ENCODE measurements at regions not wholly inside any gene's neighbourhood (a gene's known extent, or its start where the extent isn't known, plus 50 kb on each side); places are given as distances from the start of the nearest gene placed in this dataset.

DNA sequence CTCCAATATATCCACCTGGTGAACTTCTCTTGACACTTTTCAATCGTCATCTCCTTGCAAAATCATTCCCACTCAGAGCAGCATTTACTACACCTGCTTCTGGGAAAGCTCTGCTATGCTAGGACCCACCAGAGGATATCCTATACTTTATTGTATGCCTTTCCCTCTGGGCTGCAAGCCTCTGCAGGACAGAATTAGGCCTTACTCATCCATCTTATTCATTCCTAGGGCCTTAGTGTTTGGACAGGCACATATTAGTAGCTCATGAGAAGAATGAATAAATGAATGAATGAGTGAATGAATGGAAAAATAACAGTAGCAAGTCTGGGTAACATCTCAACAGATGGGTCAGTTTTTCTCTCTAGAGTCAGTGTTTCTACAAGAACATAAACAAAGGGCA is 216.1 kb downstream of the MAFB start:
- no peaks in the 10 kb centered on the region for H3K27me3 ChIP-seq (ENCODE audit: insufficient read depth, low read length)
- no peak overlapping the region for H2AFZ ChIP-seq (ENCODE audit: low read length)
- H3K36me3 ChIP-seq (ENCODE audit: insufficient read depth, low read length), result no peaks in the 10 kb centered on the region
- H3K4me2 ChIP-seq (ENCODE audit: low read length), result no peak overlapping the region
- TF ChIP-seq, protein P1, sequence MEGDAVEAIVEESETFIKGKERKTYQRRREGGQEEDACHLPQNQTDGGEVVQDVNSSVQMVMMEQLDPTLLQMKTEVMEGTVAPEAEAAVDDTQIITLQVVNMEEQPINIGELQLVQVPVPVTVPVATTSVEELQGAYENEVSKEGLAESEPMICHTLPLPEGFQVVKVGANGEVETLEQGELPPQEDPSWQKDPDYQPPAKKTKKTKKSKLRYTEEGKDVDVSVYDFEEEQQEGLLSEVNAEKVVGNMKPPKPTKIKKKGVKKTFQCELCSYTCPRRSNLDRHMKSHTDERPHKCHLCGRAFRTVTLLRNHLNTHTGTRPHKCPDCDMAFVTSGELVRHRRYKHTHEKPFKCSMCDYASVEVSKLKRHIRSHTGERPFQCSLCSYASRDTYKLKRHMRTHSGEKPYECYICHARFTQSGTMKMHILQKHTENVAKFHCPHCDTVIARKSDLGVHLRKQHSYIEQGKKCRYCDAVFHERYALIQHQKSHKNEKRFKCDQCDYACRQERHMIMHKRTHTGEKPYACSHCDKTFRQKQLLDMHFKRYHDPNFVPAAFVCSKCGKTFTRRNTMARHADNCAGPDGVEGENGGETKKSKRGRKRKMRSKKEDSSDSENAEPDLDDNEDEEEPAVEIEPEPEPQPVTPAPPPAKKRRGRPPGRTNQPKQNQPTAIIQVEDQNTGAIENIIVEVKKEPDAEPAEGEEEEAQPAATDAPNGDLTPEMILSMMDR (IDR thresholded peaks at IDR 0.05; ENCODE audit: low read length), result no peak
- TF ChIP-seq EZH2 (IDR thresholded peaks at IDR 0.05; ENCODE audit: borderline replicate concordance, low read length), result no peak
- no peaks in the 10 kb centered on the region for H3K9me2 ChIP-seq (ENCODE audit: low read depth, low read length)
- H3K9me3 ChIP-seq (ENCODE audit: low read length), result no peaks in the 10 kb centered on the region
- H4K20me1 ChIP-seq (ENCODE audit: insufficient read depth, low read length), result no peaks in the 10 kb centered on the region
- H3K9ac ChIP-seq (ENCODE audit: low read length), result no peak overlapping the region
- no peak overlapping the region for H3K27ac ChIP-seq (ENCODE audit: low read depth, low read length, poor library complexity, severe bottlenecking)
- peaks cover 42% of the 10 kb centered on the region for H3K4me1 ChIP-seq (ENCODE audit: insufficient read depth, low read length, severe bottlenecking)
- no peak overlapping the region for H3K4me3 ChIP-seq (ENCODE audit: low read depth, low read length, poor library complexity, severe bottlenecking)
- H3F3A ChIP-seq (ENCODE audit: insufficient read depth, low read length), result no peaks in the 10 kb centered on the region
- no peaks in the 10 kb centered on the region for H3K79me2 ChIP-seq (ENCODE audit: insufficient read depth, low read length)

DNA sequence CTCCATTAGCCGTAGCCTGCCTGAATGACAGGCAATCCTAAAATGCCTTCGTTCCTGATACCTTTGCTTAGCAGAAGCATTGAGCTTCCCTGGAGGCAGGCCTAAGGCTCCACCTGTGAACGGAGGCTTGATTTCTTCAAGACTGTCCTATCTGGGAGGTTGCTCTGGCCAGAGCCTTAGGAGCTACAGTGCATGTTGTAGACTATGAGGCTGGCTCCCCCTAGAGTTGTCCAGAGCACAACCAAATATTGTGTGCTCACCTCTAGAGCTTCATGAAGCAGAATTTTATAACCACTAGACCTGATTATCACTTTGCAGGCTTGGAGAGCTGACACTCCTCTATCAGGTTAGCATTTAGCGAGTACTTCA is 217.8 kb downstream of the MAFB start:
- H4K20me1 ChIP-seq (ENCODE audit: insufficient read depth, low read length), result no peaks in the 10 kb centered on the region
- TF ChIP-seq, protein P1 (IDR thresholded peaks at IDR 0.05; ENCODE audit: low read length), result peak; percentile 77
- no peak for TF ChIP-seq EZH2 (IDR thresholded peaks at IDR 0.05; ENCODE audit: borderline replicate concordance, low read length)
- H3K27me3 ChIP-seq (ENCODE audit: insufficient read depth, low read length), result no peaks in the 10 kb centered on the region
- H3K9me2 ChIP-seq (ENCODE audit: low read depth, low read length), result no peaks in the 10 kb centered on the region
- peak overlapping the region; percentile 93 for H3K27ac ChIP-seq (ENCODE audit: low read depth, low read length, poor library complexity, severe bottlenecking)
- H3K9me3 ChIP-seq (ENCODE audit: low read length), result no peaks in the 10 kb centered on the region
- no peaks in the 10 kb centered on the region for H3F3A ChIP-seq (ENCODE audit: insufficient read depth, low read length)
- no peak overlapping the region; the same call in 1 of the 2 replicates for H3K9ac ChIP-seq (ENCODE audit: low read length)
- H3K4me1 ChIP-seq (ENCODE audit: insufficient read depth, low read length, severe bottlenecking), result peaks cover 56% of the 10 kb centered on the region
- no peaks in the 10 kb centered on the region for H3K79me2 ChIP-seq (ENCODE audit: insufficient read depth, low read length)
- H3K4me3 ChIP-seq (ENCODE audit: low read depth, low read length, poor library complexity, severe bottlenecking), result no peak overlapping the region
- H3K36me3 ChIP-seq (ENCODE audit: insufficient read depth, low read length), result no peaks in the 10 kb centered on the region
- no peak overlapping the region for H2AFZ ChIP-seq (ENCODE audit: low read length)
- peak overlapping the region; percentile 44; the same call in 1 of the 2 replicates for H3K4me2 ChIP-seq (ENCODE audit: low read length)

GRCh38 chr20:40470445-40471260 is 218.4 kb downstream of the MAFB start:
- peak overlapping the region; percentile 19; the same call in 1 of the 2 replicates for H3K9ac ChIP-seq (ENCODE audit: low read length)
- peak overlapping the region; percentile 93 for H3K27ac ChIP-seq (ENCODE audit: low read depth, low read length, poor library complexity, severe bottlenecking)
- peak overlapping the region; percentile 54; the same call in 1 of the 2 replicates for H3K4me2 ChIP-seq (ENCODE audit: low read length)
- H2AFZ ChIP-seq (ENCODE audit: low read length), result no peak overlapping the region
- H3K9me2 ChIP-seq (ENCODE audit: low read depth, low read length), result no peaks in the 10 kb centered on the region
- peaks cover 56% of the 10 kb centered on the region for H3K4me1 ChIP-seq (ENCODE audit: insufficient read depth, low read length, severe bottlenecking)
- H4K20me1 ChIP-seq (ENCODE audit: insufficient read depth, low read length), result no peaks in the 10 kb centered on the region
- no peak overlapping the region for H3K4me3 ChIP-seq (ENCODE audit: low read depth, low read length, poor library complexity, severe bottlenecking)
- H3F3A ChIP-seq (ENCODE audit: insufficient read depth, low read length), result no peaks in the 10 kb centered on the region
- H3K79me2 ChIP-seq (ENCODE audit: insufficient read depth, low read length), result no peaks in the 10 kb centered on the region
- TF ChIP-seq EZH2 (IDR thresholded peaks at IDR 0.05; ENCODE audit: borderline replicate concordance, low read length), result no peak
- TF ChIP-seq, protein P1 (IDR thresholded peaks at IDR 0.05; ENCODE audit: low read length), result no peak
- no peaks in the 10 kb centered on the region for H3K27me3 ChIP-seq (ENCODE audit: insufficient read depth, low read length)
- no peaks in the 10 kb centered on the region for H3K36me3 ChIP-seq (ENCODE audit: insufficient read depth, low read length)
- H3K9me3 ChIP-seq (ENCODE audit: low read length), result no peaks in the 10 kb centered on the region
